ENCODE measurements at regions not wholly inside any gene's neighbourhood (a gene's known extent, or its start where the extent isn't known, plus 50 kb on each side); places are given as distances from the start of the nearest gene placed in this dataset.
"Not testable (repeated sequence)": the region's sequence is repeated elsewhere in the genome, so short reads cannot be mapped to it uniquely, and the experiment has no call there.

- H3K9ac ChIP-seq (ENCODE audit: insufficient read depth in 1 of 2, low read depth in 2 of 2, low read length in 2 of 2); FAIRE-seq; H4K20me1 ChIP-seq (replicated peaks; ENCODE audit: control insufficient read depth, insufficient read depth, low read length); H3K27ac ChIP-seq (ENCODE audit: extremely low read depth, low read depth, low read length); H3K27me3 ChIP-seq (ENCODE audit: control insufficient read depth in 2 of 2, insufficient read depth in 2 of 2, low read length in 2 of 2); CTCF ChIA-PET (ENCODE audit: low intra/inter-chr PET ratio); in situ Hi-C loops (cut with MboI); H3K9me1 ChIP-seq (ENCODE audit: control insufficient read depth, insufficient read depth, low read length); H3K4me2 ChIP-seq (ENCODE audit: insufficient read depth, low read length); H3K36me3 ChIP-seq (ENCODE audit: control insufficient read depth, insufficient read depth, low read length); POLR2A ChIA-PET; H3K4me3 ChIP-seq; ATAC-seq; BruUV-seq (replicated peaks); H3K4me1 ChIP-seq (replicated peaks in 1 of 2; ENCODE audit: control insufficient read depth in 2 of 2, insufficient read depth in 2 of 2, low read length in 2 of 2); H2AFZ ChIP-seq (ENCODE audit: low read depth, low read length); H3K9me3 ChIP-seq (replicated peaks; ENCODE audit: control insufficient read depth, insufficient read depth, low read depth, low read length); intact Hi-C loops (cut with micrococcal nuclease); H3K79me2 ChIP-seq (ENCODE audit: control insufficient read depth, insufficient read depth, low read length); DNase-seq (ENCODE audit: extremely low read depth in 1 of 4, low spot score in 3 of 4): not testable (repeated sequence)
- WGBS (ENCODE audit: insufficient coverage, low coverage, missing lambda C conversion rate) = 45% methylated on average over 5 of the region's 5 CpGs
These were observed 131.7 kb upstream of the KRR1 start for GRCh38 chr12:75643119-75643518.

GRCh38 chr12:75642226-75642625, 130.8 kb upstream of the KRR1 start:
- no peak overlapping the region for H3K4me2 ChIP-seq (ENCODE audit: insufficient read depth, low read length)
- POLR2A ChIA-PET = no interaction called here
- FAIRE-seq (no peak), DNase-seq (ENCODE audit: extremely low read depth in 1 of 4, low spot score in 3 of 4) (no peak), ATAC-seq (no peak)
- no peaks in the 10 kb centered on the region for H4K20me1 ChIP-seq (replicated peaks; ENCODE audit: control insufficient read depth, insufficient read depth, low read length)
- H3K79me2 ChIP-seq (ENCODE audit: control insufficient read depth, insufficient read depth, low read length) = no peaks in the 10 kb centered on the region
- no peaks in the 10 kb centered on the region for H3K36me3 ChIP-seq (ENCODE audit: control insufficient read depth, insufficient read depth, low read length)
- H3K27ac ChIP-seq (ENCODE audit: extremely low read depth, low read depth, low read length) = no peak overlapping the region
- H3K9ac ChIP-seq (ENCODE audit: insufficient read depth in 1 of 2, low read depth in 2 of 2, low read length in 2 of 2) = no peak overlapping the region
- no TSS peak for BruUV-seq (replicated peaks)
- no peak overlapping the region for H3K4me3 ChIP-seq
- H3K4me1 ChIP-seq (replicated peaks in 1 of 2; ENCODE audit: control insufficient read depth in 2 of 2, insufficient read depth in 2 of 2, low read length in 2 of 2) = peaks cover 0 to 8% of the 10 kb centered on the region in 2 experiments; a peak in 3 of 5 replicates
- no peak overlapping the region for H2AFZ ChIP-seq (ENCODE audit: low read depth, low read length)
- H3K9me1 ChIP-seq (ENCODE audit: control insufficient read depth, insufficient read depth, low read length) = no peaks in the 10 kb centered on the region
- intact Hi-C loops (cut with micrococcal nuclease) (no loop called here), in situ Hi-C loops (cut with MboI) (no loop called here)
- no peaks in the 10 kb centered on the region for H3K9me3 ChIP-seq (replicated peaks; ENCODE audit: control insufficient read depth, insufficient read depth, low read depth, low read length)
- CTCF ChIA-PET (ENCODE audit: low intra/inter-chr PET ratio) = no interaction called here
- no peaks in the 10 kb centered on the region for H3K27me3 ChIP-seq (ENCODE audit: control insufficient read depth in 2 of 2, insufficient read depth in 2 of 2, low read length in 2 of 2)
- 0% methylated on average over 1 of the region's 1 CpG for WGBS (ENCODE audit: insufficient coverage, low coverage, missing lambda C conversion rate)
- TF ChIP-seq RERE (CRISPR knock-in tag; IDR thresholded peaks at IDR 0.05; ENCODE audit: borderline replicate concordance) (no peak), HMG20B (CRISPR knock-in tag; IDR thresholded peaks at IDR 0.05) (no peak), NFE2L1 (tag; IDR thresholded peaks at IDR 0.05; ENCODE audit: borderline replicate concordance, low read depth) (no peak), SUPT5H (IDR thresholded peaks at IDR 0.05) (no peak), FOXO4 (CRISPR knock-in tag; IDR thresholded peaks at IDR 0.05) (no peak), CREBBP (IDR thresholded peaks at IDR 0.05; ENCODE audit: low read depth, low read length) (no peak), MEIS2 (IDR thresholded peaks at IDR 0.05; ENCODE audit: partially characterized antibody) (no peak), MITF (IDR thresholded peaks at IDR 0.05) (no peak)
